H1 (cell line): ENCODE measurements at regions not wholly inside any gene's neighbourhood (a gene's known extent, or its start where the extent isn't known, plus 50 kb on each side); places are given as distances from the start of the nearest gene placed in this dataset.

ENCODE experiments used
- CHD2 ChIP-seq: IDR thresholded peaks from 2 replicates; pipeline ENCODE4 v1.6.1; 2012; ENCODE audit warnings: low read length, improper control_type of control experiment
- SP2 ChIP-seq: IDR thresholded peaks from 2 replicates; pipeline ENCODE4 v1.6.1; 2012; ENCODE audit warnings: mild to moderate bottlenecking, low read length, inconsistent platforms
- TCF12 ChIP-seq: IDR thresholded peaks from 2 replicates; pipeline ENCODE4 v1.6.1; 2011; ENCODE audit warnings: low read depth, mild to moderate bottlenecking, low read length
- TF ChIP-seq, protein P1 (sequence below), 3 experiments: IDR thresholded peaks; 1 replicate in 2 of 3; 2 replicates in 1 of 3; pipeline versions ENCODE4 v1.5.1 to v1.6.1; 2011; ENCODE audit warnings: low read length in 3 of 3, mild to moderate bottlenecking in 3 of 3, inconsistent platforms in 2 of 3, low read depth in 1 of 3, moderate library complexity in 1 of 3; ENCODE audit not compliant: insufficient read depth in 1 of 3; ENCODE audit errors: control extremely low read depth in 1 of 3
- TF ChIP-seq, protein P2 (sequence below): IDR thresholded peaks from 2 replicates; pipeline ENCODE4 v1.6.1; 2012; ENCODE audit warnings: inconsistent platforms
- TF ChIP-seq, protein P3 (sequence below): IDR thresholded peaks from 2 replicates; pipeline ENCODE4 v1.6.1; 2012; ENCODE audit warnings: low read length, inconsistent platforms

DNA sequence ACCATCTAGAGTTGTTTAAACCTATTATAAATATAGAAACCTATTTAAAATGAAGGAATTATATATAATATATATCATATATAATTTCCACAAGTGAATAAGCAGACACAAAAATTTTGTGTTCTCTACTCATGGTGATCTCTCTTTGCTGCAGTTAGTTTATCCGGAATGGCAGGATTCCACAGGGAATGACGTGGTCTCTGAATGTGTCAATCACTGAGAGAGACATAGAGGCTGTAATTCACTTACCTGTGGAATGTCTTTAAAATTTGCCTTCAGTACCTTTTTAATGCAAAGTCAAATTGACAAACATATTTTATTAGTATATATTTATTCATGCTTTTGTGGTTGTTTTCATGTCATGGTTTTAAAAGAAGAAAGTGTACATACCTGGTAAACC is 669.3 kb downstream of the NLGN4X start (continued):
- TF ChIP-seq, protein P1, sequence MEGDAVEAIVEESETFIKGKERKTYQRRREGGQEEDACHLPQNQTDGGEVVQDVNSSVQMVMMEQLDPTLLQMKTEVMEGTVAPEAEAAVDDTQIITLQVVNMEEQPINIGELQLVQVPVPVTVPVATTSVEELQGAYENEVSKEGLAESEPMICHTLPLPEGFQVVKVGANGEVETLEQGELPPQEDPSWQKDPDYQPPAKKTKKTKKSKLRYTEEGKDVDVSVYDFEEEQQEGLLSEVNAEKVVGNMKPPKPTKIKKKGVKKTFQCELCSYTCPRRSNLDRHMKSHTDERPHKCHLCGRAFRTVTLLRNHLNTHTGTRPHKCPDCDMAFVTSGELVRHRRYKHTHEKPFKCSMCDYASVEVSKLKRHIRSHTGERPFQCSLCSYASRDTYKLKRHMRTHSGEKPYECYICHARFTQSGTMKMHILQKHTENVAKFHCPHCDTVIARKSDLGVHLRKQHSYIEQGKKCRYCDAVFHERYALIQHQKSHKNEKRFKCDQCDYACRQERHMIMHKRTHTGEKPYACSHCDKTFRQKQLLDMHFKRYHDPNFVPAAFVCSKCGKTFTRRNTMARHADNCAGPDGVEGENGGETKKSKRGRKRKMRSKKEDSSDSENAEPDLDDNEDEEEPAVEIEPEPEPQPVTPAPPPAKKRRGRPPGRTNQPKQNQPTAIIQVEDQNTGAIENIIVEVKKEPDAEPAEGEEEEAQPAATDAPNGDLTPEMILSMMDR (IDR thresholded peaks at IDR 0.05; ENCODE audit: control extremely low read depth in 1 of 3, insufficient read depth in 1 of 3, low read depth in 1 of 3, low read length in 3 of 3): no peak
- TF ChIP-seq, protein P2, sequence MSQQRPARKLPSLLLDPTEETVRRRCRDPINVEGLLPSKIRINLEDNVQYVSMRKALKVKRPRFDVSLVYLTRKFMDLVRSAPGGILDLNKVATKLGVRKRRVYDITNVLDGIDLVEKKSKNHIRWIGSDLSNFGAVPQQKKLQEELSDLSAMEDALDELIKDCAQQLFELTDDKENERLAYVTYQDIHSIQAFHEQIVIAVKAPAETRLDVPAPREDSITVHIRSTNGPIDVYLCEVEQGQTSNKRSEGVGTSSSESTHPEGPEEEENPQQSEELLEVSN: no peak
- no peak for TF ChIP-seq SP2
- TF ChIP-seq TCF12: no peak
- TF ChIP-seq, protein P3, sequence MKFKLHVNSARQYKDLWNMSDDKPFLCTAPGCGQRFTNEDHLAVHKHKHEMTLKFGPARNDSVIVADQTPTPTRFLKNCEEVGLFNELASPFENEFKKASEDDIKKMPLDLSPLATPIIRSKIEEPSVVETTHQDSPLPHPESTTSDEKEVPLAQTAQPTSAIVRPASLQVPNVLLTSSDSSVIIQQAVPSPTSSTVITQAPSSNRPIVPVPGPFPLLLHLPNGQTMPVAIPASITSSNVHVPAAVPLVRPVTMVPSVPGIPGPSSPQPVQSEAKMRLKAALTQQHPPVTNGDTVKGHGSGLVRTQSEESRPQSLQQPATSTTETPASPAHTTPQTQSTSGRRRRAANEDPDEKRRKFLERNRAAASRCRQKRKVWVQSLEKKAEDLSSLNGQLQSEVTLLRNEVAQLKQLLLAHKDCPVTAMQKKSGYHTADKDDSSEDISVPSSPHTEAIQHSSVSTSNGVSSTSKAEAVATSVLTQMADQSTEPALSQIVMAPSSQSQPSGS: no peak
- TF ChIP-seq CHD2: no peak
- TF ChIP-seq, all 59 proteins: peak for 0
